DMS53 (cell line): ENCODE measurements at regions not wholly inside any gene's neighbourhood (a gene's known extent, or its start where the extent isn't known, plus 50 kb on each side); places are given as distances from the start of the nearest gene placed in this dataset.

Experiments used
- DNase-seq: peaks from one replicate; lab custom pipeline; 2025; lab: John Stamatoyannopoulos, UW

DNA sequence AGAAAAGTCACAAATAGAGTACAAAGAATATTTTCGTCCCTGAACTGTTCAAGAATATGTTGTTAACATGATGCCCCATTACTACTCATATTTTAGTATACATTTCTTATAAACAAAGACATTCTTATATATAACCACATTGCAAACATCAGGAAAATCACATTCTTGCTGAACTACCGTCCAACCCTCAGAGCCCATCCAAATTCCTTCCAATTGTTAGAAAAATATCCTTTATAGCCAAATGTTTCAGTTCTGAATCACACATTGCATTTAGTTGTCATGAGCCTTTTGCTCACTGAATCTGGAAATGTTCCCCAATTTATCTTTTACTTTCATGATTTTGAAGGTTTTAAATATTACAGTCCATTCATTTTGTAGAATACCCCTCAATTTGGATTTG lies 467.8 kb upstream of the ARGLU1 start:
- no peak for DNase-seq

DNA sequence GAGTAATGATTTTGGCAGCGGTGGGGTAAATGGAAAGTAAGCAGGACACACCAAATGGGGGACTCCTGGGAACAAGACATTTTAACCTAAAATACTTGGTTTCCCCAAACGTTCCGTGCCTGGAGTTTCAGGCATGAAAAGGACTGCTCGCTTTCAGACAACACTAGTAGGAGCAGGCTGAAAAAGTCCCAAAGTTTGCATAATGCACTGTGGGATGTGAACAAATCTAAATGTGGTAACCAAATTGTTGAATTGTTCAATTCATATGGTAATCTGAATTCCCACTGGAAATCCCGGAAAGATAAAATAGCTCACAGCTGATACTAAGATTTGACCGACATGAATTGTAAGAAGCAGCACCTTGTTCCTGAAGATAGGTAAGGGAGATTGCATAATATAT lies 467.2 kb upstream of the ARGLU1 start:
- DNase-seq = no peak

DNA sequence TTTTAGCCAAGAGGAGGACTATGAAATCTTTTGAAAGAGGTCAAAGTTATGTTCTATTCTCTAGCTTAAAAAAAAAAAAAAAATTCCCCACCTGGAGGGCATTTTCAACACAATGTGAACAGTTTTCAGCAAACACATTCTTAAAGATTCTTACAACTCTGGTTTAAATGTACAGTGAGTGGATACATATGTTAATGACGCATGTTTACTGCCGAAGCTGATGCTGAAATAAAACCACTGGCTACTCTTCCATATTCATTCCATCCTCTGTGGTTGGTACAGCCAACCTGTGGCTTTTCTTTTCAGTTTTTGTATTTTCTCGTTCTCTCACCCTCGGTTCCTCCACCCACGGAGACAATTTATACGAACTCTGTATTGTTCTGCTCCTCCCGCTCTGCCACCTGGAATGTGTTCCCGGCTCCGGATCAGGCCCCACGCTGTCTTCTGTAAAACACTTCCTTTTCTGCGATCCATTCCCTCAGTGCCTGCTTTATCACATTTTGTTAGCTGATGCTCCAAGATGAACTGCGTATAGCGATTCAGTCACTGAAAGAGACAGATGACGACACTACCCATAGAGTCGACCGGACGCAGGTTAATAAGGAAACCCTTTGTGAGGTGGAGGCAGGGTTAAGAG lies 466.4 kb upstream of the ARGLU1 start:
- DNase-seq = no peak

DNA sequence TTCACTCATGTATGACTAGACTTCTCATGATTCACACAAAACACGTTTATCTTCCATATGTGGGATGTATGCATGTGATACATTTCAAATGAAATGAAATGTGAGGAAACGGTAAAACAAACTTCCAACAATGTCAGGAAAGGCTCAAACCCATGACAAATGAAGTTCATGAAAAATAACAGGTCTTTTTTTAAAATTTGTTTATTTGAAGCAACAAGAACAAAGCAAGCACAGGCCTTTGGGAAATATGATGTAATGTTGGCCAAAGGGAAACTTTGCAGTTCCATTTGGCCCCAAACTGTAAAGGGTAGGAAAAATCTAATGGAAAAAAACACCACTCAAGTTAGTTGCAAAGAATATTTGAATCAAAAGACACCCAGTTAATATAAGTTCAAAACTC lies 463.8 kb upstream of the ARGLU1 start:
- DNase-seq = no peak

DNA sequence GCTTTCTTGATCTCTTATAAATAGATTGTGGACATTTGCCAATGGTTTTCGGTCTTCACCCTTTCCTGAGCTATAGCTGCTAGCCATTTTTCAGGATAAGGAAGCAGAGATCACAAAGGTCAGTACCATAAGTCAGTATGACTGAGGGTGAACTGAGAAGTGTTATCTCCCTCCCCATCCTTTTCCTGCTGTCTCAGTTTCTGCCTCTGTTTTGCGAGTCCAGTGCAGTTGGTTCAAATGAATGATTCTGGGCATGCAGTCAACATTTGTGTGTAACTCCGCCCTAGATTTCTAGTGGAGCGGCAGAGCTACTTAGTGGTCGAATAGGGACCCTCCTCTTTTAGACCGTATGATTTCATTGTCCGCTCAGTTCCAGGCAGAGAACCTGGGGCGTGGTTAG lies 460.8 kb upstream of the ARGLU1 start:
- no peak for DNase-seq

DNA sequence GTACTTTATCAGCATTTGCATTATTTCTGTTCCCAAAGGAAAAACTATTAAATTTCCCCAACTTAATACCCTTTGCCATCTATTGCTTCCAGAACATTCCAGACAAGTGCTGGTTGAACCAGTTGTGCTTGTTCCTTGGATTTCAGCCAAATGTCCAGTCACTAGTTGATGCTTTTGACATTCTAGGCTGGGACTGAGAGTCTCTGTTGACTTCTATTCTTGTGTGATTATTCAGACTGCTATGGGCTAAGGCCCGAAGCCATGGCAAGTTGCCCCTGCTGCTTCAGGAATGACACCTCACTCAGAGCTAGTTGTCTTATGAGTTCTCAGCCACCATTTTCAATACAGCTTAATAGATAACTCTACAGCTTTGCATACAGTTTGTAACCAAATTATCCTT lies 458.1 kb upstream of the ARGLU1 start:
- DNase-seq = peak; percentile 48

DNA sequence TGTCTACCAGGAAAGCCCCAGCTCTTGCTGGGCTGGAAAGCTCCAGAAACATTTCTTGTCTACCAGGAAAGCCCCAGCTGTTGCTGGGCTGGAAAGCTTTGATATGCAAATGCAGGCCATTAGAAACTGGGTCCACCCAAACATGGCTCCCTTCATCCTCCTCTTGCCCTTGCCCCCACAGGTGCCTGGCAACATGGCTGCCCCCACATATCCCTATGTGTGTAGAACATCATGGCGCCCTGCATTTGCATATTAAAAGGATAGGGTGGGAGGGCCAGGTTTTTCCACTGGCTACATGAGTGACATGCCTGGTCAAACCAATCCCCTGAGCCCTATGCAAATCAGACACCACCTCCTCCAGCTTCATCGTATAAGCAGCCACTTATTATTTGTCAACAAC lies 455.4 kb upstream of the ARGLU1 start:
- no peak for DNase-seq

DNA sequence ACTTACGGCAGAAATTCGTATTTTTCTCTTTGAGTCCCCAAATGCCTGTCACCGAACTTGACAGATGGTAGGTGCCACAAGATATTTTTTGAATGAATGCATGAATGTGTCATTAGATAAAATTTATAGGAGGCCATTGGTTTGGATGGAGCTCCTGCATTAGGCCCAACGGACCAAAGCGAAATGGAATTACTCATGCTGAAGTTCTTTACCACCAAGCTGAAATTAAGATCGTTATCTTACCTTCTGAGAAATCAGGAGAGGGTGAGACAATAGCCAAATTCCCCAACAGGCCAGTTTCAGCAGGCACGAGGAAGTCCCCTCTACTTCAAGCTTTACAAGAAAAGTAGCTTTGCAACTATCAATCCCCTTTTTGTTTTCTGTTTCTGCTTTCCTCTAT lies 452.5 kb upstream of the ARGLU1 start:
- no peak for DNase-seq

DNA sequence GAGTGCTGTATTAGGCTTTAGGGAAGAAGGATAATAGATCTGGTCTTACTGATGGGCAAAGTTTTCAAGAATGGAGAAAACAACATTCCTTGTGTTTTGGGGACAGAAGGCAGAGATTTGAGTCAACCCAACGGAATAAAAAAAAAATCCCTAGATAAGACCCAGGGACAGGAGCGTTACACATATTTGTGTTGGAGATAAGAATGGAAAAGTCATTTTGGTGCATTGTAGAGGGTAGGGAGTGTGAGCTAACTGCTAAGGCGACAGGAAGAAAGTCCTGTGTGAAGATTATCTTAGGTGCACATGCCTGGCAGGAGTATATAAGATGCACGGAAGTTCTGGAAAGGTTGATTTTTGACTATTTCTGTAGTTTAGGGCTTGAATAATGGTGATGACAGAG lies 450.3 kb upstream of the ARGLU1 start:
- DNase-seq = no peak

DNA sequence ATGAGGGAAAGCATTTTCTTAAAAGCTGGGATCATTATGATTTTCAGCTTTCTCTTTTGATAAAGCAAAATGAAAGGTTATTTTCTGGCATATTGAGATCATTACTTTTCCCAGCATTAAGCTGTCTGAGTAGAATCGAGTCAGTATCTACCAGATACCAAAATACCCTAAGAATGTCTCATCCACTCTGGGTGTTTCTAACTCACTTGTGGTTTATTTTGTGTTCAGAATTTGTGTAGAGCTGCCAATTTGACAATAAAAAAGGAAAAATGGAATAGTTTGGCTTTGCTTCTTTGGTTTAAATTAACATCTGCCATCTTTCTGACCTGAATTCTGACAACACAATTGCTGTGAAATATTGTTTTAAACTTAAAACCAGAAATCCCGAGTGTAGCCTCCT lies 438.7 kb upstream of the ARGLU1 start:
- DNase-seq = no peak

DNA sequence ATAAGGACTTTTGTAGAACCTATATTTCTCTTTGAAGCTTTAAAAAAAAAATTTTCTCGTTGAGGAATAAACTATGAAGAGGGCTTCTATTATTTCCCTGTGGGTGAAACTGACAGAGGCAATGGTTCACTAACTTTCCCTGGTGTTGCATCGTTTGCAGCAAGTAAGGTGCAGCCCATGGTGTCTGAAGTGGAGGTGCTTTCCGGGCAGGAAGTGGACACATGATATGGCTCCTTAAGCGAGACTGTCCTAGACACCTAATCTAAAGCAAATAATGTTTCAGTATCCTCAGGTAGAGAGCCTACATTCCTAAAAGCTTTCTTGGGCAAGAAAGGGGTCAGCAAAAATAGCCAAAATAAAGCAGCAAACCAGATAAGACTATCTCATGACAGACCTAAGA lies 437.6 kb upstream of the ARGLU1 start:
- DNase-seq = peak; percentile 51

DNA sequence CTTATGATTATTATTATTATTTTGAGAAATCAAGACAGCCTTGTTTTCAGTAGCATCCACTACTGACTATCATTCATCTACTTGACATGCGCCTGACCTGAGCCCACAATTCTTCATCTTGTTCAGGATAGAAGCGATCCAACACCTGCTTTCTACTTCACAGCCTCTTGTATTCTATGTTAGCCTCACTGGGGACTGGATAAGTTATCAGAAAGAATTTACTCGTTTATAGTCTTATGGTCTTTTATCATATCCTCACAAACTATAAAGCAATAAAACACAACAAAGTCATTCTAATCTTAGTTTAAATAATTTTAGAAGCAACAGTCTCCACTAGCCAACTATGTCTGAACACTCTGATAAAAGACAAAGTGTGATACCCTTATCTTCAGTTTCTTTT lies 436.0 kb upstream of the ARGLU1 start:
- no peak for DNase-seq

DNA sequence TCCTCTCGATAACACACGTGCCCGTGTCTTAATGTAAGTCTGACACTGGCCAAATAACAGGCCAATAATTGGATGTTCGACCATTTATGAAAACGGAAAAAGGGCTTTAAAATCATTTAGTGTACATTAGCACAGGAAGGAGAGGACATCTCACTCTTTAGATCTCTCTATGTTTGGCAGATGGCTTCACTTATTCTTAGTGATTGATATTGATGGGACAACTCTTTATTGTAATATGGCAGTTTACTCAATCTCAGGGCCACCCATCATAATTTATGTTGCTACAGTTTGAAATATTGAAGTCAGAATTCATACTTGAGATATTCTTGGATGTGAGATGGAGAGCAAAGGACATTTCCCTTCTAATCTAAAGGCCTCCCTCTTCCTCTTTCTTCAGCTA lies 430.7 kb upstream of the ARGLU1 start:
- no peak for DNase-seq

DNA sequence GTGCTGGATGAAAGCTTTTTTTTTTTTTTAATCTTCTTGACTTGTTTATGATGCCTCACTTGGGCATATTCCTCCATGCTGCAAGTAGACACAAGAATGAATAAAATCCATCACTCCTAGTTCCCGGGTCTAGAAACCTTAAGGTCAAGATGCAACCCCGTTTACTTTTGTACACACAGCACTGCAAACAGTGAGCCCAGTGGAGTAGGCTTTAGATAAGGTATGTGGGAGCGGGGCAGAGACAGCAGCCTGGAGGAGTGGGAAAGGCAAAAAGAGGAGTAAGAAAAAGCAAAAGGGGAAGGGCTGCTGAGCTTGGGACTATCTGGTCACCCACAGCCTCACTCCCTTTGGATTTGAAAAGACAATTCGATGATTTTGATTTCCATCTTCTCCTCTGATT lies 429.8 kb upstream of the ARGLU1 start:
- peak; percentile 1 for DNase-seq

DNA sequence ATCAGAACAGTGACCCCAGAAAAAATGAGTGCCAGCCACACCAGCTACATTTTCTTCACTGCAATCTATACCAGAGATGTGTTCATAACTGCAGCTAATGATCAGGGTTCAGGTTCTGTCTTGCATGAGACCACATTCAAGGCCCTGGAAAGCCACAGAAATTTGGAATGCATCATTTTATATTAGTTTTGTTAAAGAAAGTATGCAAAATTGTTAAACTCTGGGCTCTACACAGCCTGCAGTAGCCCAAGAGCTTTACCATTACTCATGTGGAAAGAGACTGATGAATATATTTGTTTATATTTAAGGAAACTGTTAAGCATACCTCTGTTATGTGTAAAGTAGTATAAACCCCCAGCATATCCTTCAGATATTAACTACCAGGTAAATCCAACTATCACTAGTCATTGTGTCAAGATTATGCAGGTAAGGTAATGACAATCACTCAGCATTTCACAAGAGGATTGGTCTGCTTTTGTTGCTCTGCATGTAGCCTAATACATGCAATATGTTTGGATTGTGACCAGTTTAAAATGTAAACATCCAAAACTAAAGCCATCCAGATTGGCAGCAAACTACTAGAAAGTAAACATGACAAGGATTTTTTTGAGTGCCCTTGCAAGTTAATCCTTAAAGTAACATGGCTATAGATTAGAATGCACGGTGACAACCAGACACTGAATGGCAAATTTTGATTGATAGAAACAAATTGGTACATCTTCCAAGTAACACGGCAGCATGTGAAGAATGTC lies 429.1 kb upstream of the ARGLU1 start:
- DNase-seq = peak; percentile 43

DNA sequence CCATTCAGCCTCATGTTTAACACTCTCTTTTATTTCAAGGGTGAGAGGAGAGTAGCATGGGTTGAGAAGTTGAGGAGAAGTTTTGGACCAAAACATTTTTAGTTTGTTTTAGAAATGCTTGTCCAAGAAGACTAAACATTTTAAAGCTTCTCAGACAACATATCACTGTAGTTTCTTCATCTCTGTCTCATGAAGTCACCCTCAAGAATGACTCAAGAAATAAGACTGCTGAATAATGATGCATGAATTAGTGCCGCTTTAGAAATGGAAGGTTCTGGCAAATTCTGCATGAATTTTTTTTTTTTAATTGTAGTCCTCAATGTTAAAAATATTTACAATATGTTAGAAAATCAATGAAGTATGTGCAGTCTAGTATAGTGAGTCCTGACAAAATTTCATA lies 422.7 kb upstream of the ARGLU1 start:
- DNase-seq = no peak

DNA sequence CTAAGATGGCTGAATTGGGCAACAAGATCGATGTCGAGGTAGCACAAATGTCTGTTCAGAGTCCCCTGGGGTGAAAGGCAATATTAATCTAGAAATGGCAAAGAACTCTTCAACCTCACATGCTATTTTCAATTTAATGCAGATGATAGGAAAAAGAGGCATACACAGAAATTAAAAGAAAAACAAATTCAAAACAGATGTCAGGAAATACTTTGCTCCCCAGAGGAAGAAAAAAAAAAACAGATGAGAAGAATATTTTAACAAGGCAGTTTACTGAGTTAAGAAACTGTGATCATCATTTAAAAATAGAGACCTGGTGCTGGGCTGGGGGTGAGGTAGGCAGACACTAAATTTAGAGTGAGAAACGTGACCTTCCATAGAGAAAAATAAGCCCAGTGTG lies 421.9 kb upstream of the ARGLU1 start:
- no peak for DNase-seq

DNA sequence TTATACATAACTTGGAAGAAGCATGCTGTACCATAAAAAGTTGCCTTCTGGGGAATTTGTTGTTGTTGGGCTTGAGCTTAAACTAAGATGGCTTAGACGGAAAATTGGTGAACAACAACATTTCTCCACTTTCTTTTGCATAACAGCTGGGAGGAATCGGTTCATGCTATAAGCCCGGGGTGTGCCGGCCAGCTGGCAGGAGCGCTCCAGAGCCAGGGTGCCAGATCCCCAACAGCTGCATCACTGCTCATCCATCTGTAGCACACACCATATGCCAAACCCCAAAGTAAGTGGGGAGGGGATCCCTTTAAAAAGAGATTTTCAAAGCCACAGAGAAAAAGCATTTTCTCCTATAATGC lies 419.5 kb upstream of the ARGLU1 start:
- no peak for DNase-seq

DNA sequence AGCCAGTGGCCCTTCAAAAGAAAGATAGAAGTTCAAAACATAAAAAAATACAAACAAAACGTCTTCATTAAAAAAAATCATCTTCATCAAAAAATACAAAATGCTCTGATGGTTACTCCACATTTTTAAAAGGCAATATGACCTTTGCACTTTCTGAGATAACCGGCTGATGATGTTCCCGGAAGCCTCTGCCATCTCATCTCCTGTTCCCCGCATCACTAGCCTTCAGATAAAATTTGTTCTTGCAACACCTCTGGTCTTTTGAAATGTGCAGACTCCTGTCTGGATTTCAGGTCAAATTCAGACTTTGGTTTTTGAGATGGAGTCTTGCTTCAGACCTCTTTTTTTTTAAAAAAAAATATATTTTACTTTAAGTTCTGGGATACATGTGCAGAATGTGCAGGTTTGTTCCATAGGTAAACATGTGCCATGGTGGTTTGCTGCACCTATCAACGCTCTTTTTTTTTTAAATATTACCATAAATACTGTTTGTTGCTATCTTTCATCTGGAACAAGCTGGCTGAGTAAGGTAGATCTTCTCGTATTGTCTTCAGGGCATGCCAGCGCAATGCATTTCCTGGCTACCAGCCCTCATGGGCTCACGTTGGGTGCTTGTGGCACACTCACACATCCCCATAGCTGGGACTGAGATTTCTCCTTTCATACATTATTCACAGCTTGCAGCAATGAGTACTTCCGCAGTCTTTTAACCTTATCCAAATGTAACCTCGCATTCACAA lies 418.9 kb upstream of the ARGLU1 start:
- no peak for DNase-seq

DNA sequence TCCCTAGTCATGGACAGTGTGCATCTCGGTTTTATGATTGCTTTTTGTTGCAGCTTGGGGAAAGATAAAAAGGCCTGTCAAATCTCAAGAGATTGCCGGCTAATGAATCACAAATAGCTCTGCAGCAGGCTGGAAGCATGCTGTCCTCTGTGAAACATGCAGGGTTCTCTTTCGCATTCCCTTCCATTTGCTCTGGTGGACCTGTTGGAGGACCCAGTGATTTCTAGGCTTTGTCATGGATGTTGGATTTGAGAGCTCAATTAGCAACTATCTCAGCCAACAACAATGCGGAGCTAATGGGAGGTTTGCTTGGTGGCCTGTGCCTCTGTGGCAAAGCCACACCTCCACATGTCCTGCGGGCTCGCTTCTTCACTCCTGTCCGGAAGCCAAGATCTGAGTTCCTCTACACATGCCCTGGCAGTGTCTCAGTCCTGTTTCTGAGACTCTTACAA lies 418.1 kb upstream of the ARGLU1 start:
- DNase-seq = no peak

DNA sequence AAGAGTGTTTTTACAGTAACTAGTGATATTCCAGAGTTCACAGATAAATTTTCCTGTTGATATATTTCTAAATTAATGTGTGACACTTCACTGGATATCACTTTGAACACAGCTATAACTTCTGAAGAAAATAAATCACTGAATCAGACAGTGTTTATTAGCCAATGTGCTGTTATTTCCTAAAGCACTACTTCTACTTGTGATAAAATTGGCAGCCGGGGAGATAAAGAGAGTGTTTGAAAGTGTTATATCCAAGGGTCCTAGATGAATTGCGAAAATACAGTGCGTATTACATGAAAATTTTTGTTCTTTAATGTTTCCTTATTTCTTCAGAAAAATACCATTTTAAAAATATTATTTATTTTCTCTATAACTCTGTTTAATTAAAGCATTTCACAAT lies 417.5 kb upstream of the ARGLU1 start:
- DNase-seq = no peak

DNA sequence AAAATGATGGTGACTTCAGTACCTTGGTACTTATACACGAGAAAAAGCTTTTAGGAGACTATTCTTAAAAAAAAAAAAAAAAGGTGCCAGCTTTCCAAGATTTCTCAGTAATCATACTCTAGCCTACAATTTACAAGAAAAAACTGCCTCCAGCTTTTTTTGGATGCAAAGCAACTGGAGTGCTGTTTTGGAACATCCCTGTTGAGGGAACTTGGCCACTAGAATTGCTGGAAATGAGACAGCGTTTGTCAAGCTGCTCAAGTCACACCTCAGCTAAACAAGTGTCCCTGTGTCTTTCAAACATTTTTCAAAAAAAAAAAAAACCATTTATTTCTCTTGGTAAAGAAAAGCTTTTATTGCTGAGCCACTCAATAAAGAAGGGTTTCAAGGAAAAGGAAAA lies 413.1 kb upstream of the ARGLU1 start:
- DNase-seq = no peak

DNA sequence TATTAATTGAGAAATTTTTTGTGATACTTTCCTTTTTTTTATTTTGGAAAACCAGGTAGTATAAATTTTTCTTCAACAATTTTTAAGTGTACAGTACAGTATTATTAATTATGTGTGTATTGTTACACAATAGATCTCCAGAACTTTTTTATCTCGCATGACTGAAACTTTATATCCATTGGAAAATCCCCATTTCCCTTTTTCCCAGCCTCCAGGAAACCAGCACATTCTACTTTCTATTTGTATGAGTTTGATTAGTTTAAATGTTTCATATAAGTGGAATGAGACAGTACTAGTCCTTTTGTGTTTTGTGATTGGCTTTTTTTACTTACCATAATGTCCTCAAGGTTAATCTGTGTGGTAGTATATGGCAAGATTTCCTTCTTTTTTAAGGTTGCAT lies 399.5 kb upstream of the ARGLU1 start:
- DNase-seq = no peak
